GM21529 (cell line): ENCODE measurements at regions not wholly inside any gene's neighbourhood (a gene's known extent, or its start where the extent isn't known, plus 50 kb on each side); places are given as distances from the start of the nearest gene placed in this dataset.

Experiments used
- ATAC-seq: cut with Tn5 transposase; IDR thresholded peaks from one replicate; pipeline ENCODE4 v1.9.1; 2021; ENCODE audit not compliant: unreplicated experiment

GRCh38 chr2:11920993-11921583 is 174.7 kb downstream of the LPIN1 start:
- no peak for ATAC-seq

- ATAC-seq, result no peak
Observed at GRCh38 chr2:11922294-11922693, 175.9 kb downstream of the LPIN1 start.

- ATAC-seq, result no peak
Observed at GRCh38 chr2:11923935-11924334, 177.5 kb downstream of the LPIN1 start.

- ATAC-seq, result no peak
Observed at GRCh38 chr2:11925295-11926066, 179.0 kb downstream of the LPIN1 start.

- ATAC-seq, result no peak
Observed at GRCh38 chr2:11930211-11930761, 183.9 kb downstream of the LPIN1 start.

GRCh38 chr2:11932048-11932512 is 185.6 kb downstream of the LPIN1 start:
- ATAC-seq, result no peak

GRCh38 chr2:11932962-11933361 is 186.5 kb downstream of the LPIN1 start:
- ATAC-seq, result no peak

GRCh38 chr2:11933854-11934253 is 187.4 kb downstream of the LPIN1 start:
- peak; percentile 91 for ATAC-seq

GRCh38 chr2:11936761-11937160 is 190.3 kb downstream of the LPIN1 start:
- no peak for ATAC-seq

- no peak for ATAC-seq
Observed at GRCh38 chr2:11938196-11938595, 191.8 kb downstream of the LPIN1 start.

GRCh38 chr2:11939523-11939922 is 193.1 kb downstream of the LPIN1 start:
- no peak for ATAC-seq

- ATAC-seq, result no peak
Observed at GRCh38 chr2:11940121-11940743, 193.8 kb downstream of the LPIN1 start.

GRCh38 chr2:11940799-11941198 is 194.4 kb downstream of the LPIN1 start:
- ATAC-seq, result no peak

GRCh38 chr2:11941201-11942177 is 195.1 kb downstream of the LPIN1 start:
- ATAC-seq, result no peak

- ATAC-seq, result no peak
Observed at GRCh38 chr2:11942178-11942569, 195.7 kb downstream of the LPIN1 start.

- no peak for ATAC-seq
Observed at GRCh38 chr2:11944311-11944710, 197.9 kb downstream of the LPIN1 start.

GRCh38 chr2:11945139-11946126 is 199.0 kb downstream of the LPIN1 start:
- ATAC-seq, result peak; percentile 95

- no peak for ATAC-seq
Observed at GRCh38 chr2:11947956-11948355, 201.5 kb downstream of the LPIN1 start.

GRCh38 chr2:11949732-11950523 is 203.5 kb downstream of the LPIN1 start:
- no peak for ATAC-seq
